AG09319 (cell line): ENCODE measurements at regions not wholly inside any gene's neighbourhood (a gene's known extent, or its start where the extent isn't known, plus 50 kb on each side); places are given as distances from the start of the nearest gene placed in this dataset.

ENCODE experiments used
- DNase-seq: peaks from one replicate; pipeline ENCODE4 v3.0.0-alpha.2; 2010; ENCODE audit warnings: low read depth; ENCODE audit errors: extremely low read depth
- CTCF ChIP-seq: IDR thresholded peaks from 2 replicates; pipeline ENCODE4 v1.5.1; 2011; ENCODE audit warnings: low read depth, mild to moderate bottlenecking, inconsistent platforms, low read length, moderate library complexity

GRCh38 chr1:90502194-90502593 lies 214.9 kb downstream of the BARHL2 start:
- no peak for TF ChIP-seq CTCF
- DNase-seq: no peak

GRCh38 chr1:90501281-90501680 lies 215.8 kb downstream of the BARHL2 start:
- TF ChIP-seq CTCF: no peak
- DNase-seq: no peak

- no peak for DNase-seq
- no peak for TF ChIP-seq CTCF
These were observed 222.3 kb downstream of the BARHL2 start for GRCh38 chr1:90494748-90495282.

GRCh38 chr1:90488451-90488850 lies 228.7 kb downstream of the BARHL2 start:
- TF ChIP-seq CTCF: no peak
- no peak for DNase-seq

- no peak for TF ChIP-seq CTCF
- DNase-seq: no peak
These were observed 230.1 kb downstream of the BARHL2 start for GRCh38 chr1:90486996-90487395.

- TF ChIP-seq CTCF: no peak
- DNase-seq: no peak
These were observed 230.8 kb downstream of the BARHL2 start for GRCh38 chr1:90486134-90486824.

GRCh38 chr1:90480271-90480835 lies 236.7 kb downstream of the BARHL2 start:
- no peak for DNase-seq
- TF ChIP-seq CTCF: no peak
